ENCODE measurements at regions not wholly inside any gene's neighbourhood (a gene's known extent, or its start where the extent isn't known, plus 50 kb on each side); places are given as distances from the start of the nearest gene placed in this dataset.

DNA sequence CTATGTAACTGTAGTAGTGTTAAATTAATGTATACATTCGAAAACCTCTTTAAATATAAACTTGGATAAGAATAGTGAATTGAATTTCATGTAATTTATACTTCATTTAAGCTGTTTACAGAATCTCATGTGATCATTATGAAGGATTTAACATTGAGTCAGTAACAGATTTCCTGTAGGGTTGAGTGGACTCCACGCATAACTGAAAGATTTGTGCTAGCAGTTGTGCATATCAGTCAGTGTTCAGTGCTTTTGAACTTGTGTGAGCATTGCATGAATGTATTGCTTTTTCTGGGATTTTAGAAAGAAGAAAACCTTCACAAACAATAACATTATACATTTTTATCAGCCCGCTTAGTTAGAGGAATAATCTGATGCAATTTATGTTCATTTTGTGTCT, 1435.3 kb downstream of the LRFN5 start:
- intact Hi-C loops (cut with micrococcal nuclease), result no loop called here
- H3K36me3 ChIP-seq (ENCODE audit: control insufficient read depth, insufficient read depth, low read length), result no peaks in the 10 kb centered on the region
- H2BK20ac ChIP-seq (ENCODE audit: low read depth, low read length), result no peak overlapping the region
- H2AK9ac ChIP-seq (replicated peaks; ENCODE audit: low read depth, low read length, poor library complexity), result no peak overlapping the region
- BruUV-seq (replicated peaks), result no TSS peak
- H3K14ac ChIP-seq (replicated peaks; ENCODE audit: low read depth, low read length), result no peak overlapping the region
- H2BK5ac ChIP-seq (ENCODE audit: low read depth, low read length, poor library complexity, severe bottlenecking), result no peak overlapping the region
- no peaks in the 10 kb centered on the region for H3K27me3 ChIP-seq (ENCODE audit: control insufficient read depth, insufficient read depth, low read length)
- no peak overlapping the region for H2BK120ac ChIP-seq (ENCODE audit: low read depth, low read length)
- in situ Hi-C loops (cut with MboI; ENCODE audit: low sequenced_read_pairs), result no loop called here
- no peak overlapping the region for H3K4me2 ChIP-seq (ENCODE audit: low read depth, low read length)
- no peak overlapping the region for H2AFZ ChIP-seq (replicated peaks; ENCODE audit: low read length, poor library complexity)
- no peak overlapping the region for H3K18ac ChIP-seq (ENCODE audit: low read depth, low read length)
- ATAC-seq (ENCODE audit: low read depth) (no peak), DNase-seq (no peak)
- no peaks in the 10 kb centered on the region for H3K9me3 ChIP-seq (ENCODE audit: control insufficient read depth, insufficient read depth, low read length)
- no peak overlapping the region for H3K9ac ChIP-seq (ENCODE audit: low read depth, low read length)
- no peaks in the 10 kb centered on the region for H3K4me1 ChIP-seq (ENCODE audit: control insufficient read depth, insufficient read depth, low read length)
- no peak overlapping the region for H4K8ac ChIP-seq (ENCODE audit: low read depth in 2 of 2, low read length in 2 of 2)
- dilution Hi-C loops (cut with HindIII; ENCODE audit: low sequenced_read_pairs, unreplicated experiment), result no loop called here
- H4K91ac ChIP-seq (ENCODE audit: insufficient read depth, low read depth, low read length), result no peak overlapping the region
- no peaks in the 10 kb centered on the region for H3K79me1 ChIP-seq (ENCODE audit: low read depth in 1 of 2, low read length in 2 of 2)
- H2AK5ac ChIP-seq (ENCODE audit: low read depth, low read length), result no peak overlapping the region
- no peak overlapping the region for H4K5ac ChIP-seq (ENCODE audit: low read depth, low read length)
- H2BK15ac ChIP-seq (ENCODE audit: low read depth, low read length), result no peak overlapping the region
- no peak overlapping the region for H3K56ac ChIP-seq (ENCODE audit: extremely low read depth, insufficient read depth, low read length)
- no peak overlapping the region for H3K4ac ChIP-seq (ENCODE audit: low read depth, low read length)
- ChIA-PET CTCF (no interaction called here), POLR2A (ENCODE audit: unreplicated experiment) (no interaction called here)
- TF ChIP-seq NFE2L2 (IDR thresholded peaks at IDR 0.05; ENCODE audit: low read depth, low read length), result no peak
- no peak overlapping the region for H3K27ac ChIP-seq (ENCODE audit: insufficient read depth, low read length)
- H3K23ac ChIP-seq (ENCODE audit: low read depth, low read length), result no peak overlapping the region
- H4K20me1 ChIP-seq (ENCODE audit: insufficient read depth, low read length), result no peaks in the 10 kb centered on the region
- no peak overlapping the region for H3K4me3 ChIP-seq (ENCODE audit: insufficient read depth, low read depth, low read length)
- H3K9me1 ChIP-seq (ENCODE audit: insufficient read depth, low read length), result no peaks in the 10 kb centered on the region
- WGBS, 2 experiments (ENCODE audit: extremely low coverage in 2 of 2, insufficient read length in 1 of 2), result no CpG with 5 or more reads among the region's 3 CpGs
